ENCODE measurements at regions not wholly inside any gene's neighbourhood (a gene's known extent, or its start where the extent isn't known, plus 50 kb on each side); places are given as distances from the start of the nearest gene placed in this dataset.

DNA sequence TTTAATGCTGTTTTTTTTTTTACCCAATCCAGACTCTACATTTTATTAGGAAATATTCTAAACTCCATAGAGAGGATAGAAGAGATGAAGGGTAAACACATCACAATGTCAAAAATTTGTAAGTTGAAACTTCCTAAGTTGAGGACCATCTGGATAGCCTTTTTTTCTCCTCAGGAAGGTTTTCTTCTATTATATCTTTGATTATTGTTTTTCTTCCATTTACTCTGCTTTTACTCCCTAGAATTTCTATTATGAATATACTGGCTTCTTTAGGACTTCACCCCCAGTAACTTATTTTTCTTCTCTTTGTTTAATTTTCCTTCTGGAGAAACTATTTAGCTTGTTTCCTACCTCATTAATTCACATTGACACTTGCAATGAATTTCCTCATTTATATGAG lies 71.2 kb upstream of the SLIT2 start:
- TF ChIP-seq, protein P1, sequence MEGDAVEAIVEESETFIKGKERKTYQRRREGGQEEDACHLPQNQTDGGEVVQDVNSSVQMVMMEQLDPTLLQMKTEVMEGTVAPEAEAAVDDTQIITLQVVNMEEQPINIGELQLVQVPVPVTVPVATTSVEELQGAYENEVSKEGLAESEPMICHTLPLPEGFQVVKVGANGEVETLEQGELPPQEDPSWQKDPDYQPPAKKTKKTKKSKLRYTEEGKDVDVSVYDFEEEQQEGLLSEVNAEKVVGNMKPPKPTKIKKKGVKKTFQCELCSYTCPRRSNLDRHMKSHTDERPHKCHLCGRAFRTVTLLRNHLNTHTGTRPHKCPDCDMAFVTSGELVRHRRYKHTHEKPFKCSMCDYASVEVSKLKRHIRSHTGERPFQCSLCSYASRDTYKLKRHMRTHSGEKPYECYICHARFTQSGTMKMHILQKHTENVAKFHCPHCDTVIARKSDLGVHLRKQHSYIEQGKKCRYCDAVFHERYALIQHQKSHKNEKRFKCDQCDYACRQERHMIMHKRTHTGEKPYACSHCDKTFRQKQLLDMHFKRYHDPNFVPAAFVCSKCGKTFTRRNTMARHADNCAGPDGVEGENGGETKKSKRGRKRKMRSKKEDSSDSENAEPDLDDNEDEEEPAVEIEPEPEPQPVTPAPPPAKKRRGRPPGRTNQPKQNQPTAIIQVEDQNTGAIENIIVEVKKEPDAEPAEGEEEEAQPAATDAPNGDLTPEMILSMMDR (IDR thresholded peaks at IDR 0.05; ENCODE audit: insufficient read depth, low read length, poor library complexity, severe bottlenecking): no peak
- no peak for TF ChIP-seq EZH2phosphoT487 (conservative IDR thresholded peaks at IDR 0.05; ENCODE audit: low read length)

Measured in SU-DHL-6 (cell line).